ENCODE measurements at regions not wholly inside any gene's neighbourhood (a gene's known extent, or its start where the extent isn't known, plus 50 kb on each side); places are given as distances from the start of the nearest gene placed in this dataset.

DNA sequence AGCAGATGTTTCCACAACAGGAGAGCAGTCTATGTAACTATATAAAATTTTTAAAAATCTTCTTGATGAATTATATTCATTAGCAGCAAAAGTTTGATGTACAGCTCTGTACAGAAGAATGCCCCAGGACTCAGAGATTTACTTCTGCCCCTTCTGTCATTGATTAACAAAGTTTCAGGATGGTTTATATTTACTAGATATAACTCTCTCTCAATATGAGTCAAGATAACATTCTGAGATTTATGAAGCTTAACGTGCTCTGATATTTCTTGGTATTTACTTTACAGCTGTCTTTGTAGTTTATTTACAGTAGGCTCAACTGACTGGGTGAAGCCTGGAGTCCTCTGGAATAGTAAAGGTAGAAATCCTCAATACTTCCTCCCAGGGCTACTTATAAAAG is 93.6 kb upstream of the HNMT start:
- TF ChIP-seq, protein P1, sequence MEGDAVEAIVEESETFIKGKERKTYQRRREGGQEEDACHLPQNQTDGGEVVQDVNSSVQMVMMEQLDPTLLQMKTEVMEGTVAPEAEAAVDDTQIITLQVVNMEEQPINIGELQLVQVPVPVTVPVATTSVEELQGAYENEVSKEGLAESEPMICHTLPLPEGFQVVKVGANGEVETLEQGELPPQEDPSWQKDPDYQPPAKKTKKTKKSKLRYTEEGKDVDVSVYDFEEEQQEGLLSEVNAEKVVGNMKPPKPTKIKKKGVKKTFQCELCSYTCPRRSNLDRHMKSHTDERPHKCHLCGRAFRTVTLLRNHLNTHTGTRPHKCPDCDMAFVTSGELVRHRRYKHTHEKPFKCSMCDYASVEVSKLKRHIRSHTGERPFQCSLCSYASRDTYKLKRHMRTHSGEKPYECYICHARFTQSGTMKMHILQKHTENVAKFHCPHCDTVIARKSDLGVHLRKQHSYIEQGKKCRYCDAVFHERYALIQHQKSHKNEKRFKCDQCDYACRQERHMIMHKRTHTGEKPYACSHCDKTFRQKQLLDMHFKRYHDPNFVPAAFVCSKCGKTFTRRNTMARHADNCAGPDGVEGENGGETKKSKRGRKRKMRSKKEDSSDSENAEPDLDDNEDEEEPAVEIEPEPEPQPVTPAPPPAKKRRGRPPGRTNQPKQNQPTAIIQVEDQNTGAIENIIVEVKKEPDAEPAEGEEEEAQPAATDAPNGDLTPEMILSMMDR (IDR thresholded peaks at IDR 0.05; ENCODE audit: low read depth, low read length, missing control alignments): no peak
- DNase-seq (ENCODE audit: low read depth): no peak
- H3K4me3 ChIP-seq (ENCODE audit: low read depth, low read length): no peak overlapping the region

DNA sequence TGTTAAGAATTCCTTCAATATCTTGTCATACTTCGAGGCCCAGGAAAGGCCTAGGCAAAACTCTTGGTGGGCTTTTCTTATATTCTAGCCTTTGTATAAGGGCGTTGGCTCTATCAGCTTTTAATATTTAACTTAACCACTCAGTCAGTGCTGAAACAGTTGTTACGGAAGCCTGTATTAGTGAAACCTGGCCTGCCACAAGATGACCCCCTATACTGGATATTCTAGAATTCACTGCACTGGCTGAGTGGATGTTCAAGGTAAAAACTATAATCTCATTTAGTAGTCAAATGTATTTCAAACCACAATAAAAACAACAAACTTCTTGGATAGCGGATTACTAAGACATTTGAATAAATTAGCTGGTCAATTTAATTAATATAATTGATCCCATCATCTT is 91.7 kb upstream of the HNMT start:
- TF ChIP-seq, protein P1 (IDR thresholded peaks at IDR 0.05; ENCODE audit: low read depth, low read length, missing control alignments): no peak
- no peak overlapping the region for H3K4me3 ChIP-seq (ENCODE audit: low read depth, low read length)
- DNase-seq (ENCODE audit: low read depth): no peak

DNA sequence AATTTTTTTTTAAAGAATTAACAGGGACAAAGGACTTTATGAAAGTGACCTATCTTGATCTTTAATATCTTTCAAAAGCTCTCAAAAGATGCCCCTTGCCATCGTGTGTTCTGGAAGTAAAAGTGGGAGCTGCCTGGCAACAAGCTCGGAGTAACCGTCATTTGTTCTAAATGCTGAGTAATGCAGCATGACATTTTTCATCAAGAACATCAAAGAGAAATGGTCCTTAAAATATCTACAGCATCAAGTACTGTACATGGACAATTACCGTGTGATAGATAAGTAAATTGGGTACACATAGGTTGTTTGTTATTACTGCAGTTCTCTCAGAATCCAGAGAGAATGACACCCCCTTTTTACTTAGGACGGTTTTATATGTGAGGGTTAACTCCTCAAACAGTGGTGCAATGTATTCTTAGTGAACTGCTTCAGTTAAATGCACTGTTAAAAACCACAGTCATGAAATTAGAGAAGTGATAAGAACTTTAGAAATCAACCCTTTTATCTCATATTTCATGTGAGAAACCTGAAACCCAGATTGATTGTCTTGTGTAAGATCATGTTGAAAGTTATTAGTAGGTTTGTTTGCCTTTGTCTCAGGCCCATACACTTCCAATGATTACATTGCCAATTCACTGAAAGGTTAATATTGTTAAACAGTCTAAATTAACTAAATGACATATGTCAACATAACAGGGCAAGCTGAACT is 90.6 kb upstream of the HNMT start:
- no peak overlapping the region for H3K4me3 ChIP-seq (ENCODE audit: low read depth, low read length)
- TF ChIP-seq, protein P1 (IDR thresholded peaks at IDR 0.05; ENCODE audit: low read depth, low read length, missing control alignments): no peak
- no peak for DNase-seq (ENCODE audit: low read depth)

DNA sequence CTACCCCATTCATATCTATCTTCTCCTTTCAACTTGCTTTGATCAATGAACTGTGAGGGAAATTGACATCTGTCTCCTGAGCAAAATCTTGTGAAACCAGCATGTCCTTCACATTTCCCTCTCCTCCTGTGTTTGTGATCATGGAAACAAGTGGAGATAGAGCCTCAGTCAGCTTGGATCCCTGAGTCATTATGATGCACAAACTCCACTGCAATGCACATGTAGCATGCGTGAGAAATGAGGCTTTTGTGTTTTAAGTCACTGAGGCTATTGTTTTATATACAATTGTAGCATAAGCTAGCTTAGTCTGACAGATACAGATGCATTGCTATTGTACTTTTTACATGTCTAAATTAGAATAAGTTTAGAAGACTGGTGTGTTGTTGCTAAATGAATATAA is 85.2 kb upstream of the HNMT start:
- TF ChIP-seq, protein P1 (IDR thresholded peaks at IDR 0.05; ENCODE audit: low read depth, low read length, missing control alignments): no peak
- H3K4me3 ChIP-seq (ENCODE audit: low read depth, low read length): no peak overlapping the region
- DNase-seq (ENCODE audit: low read depth): no peak

DNA sequence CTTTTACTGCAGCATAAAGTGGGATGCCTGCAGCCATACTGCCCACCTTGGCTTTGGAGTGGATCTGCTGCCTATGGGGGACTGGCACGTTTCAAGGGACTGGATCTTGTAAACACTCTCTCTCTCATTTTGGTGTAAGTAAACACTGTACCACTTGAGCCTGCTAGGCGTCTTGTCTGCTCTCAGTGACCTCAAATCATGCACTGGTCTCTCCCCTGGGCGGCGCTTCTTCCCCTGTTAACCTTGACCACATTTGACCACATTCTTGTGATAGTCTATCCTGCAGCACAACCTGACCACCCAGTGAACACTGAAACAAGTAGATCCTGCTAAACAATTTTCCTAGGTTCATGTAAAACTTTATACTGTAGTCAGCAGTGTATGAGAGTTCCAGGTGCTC is 82.6 kb upstream of the HNMT start:
- no peak for DNase-seq (ENCODE audit: low read depth)
- no peak overlapping the region for H3K4me3 ChIP-seq (ENCODE audit: low read depth, low read length)
- TF ChIP-seq, protein P1 (IDR thresholded peaks at IDR 0.05; ENCODE audit: low read depth, low read length, missing control alignments): no peak

DNA sequence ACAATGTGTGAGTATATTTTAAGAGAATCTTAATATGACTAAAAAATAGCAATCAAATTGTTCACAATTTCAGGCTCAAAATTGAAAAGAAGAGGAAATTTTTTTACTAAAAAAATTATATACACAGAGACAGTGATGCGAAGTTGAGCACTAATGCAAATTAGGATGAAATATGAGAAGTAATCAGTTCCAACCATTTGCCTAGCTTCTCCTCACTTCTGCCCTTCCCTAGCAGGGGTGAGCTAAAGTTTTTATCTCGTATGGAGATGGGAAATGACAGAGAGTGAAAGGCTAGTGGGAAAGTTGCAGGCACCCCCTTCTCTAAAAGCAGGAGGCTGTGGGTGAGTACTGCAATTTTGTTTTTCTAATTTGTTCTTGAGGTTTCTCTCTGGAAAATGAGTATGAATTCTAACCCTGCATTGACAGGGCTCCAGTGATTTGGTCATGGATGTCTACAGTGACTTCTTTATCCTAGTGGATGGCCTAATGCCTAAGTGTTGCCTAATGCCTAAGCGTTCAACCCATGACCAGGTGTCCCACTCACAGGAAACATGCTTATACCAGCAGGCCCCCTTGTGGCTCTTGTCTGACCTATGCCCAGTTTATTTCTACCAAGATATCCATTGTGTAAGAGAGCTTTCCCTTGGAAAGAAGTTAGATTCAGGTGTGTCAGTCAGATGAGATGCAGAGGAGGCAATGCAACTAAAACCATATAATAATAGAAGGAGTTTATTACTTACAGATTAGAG is 78.0 kb upstream of the HNMT start:
- DNase-seq (ENCODE audit: low read depth): no peak

More for the DNA sequence above, 78.0 kb upstream of the HNMT start:
- TF ChIP-seq, protein P1 (IDR thresholded peaks at IDR 0.05; ENCODE audit: low read depth, low read length, missing control alignments): peak; percentile 9
- H3K4me3 ChIP-seq (ENCODE audit: low read depth, low read length): no peak overlapping the region
